HFF-Myc (cell line): ENCODE measurements at regions not wholly inside any gene's neighbourhood (a gene's known extent, or its start where the extent isn't known, plus 50 kb on each side); places are given as distances from the start of the nearest gene placed in this dataset.

ENCODE experiments used
- DNase-seq: peaks from one replicate; pipeline ENCODE4 v3.0.0-alpha.2; 2011; ENCODE audit warnings: low read depth; ENCODE audit errors: extremely low read depth
- H3K4me3 ChIP-seq: replicated peaks from 2 replicates; pipeline ENCODE4 v1.5.1; 2011; ENCODE audit warnings: low read depth, mild to moderate bottlenecking, control low read depth, low read length
- TF ChIP-seq, protein P1 (sequence below): IDR thresholded peaks from 2 replicates; pipeline ENCODE4 v1.5.1; 2012; ENCODE audit warnings: mild to moderate bottlenecking, low read depth, low read length, control low read depth; ENCODE audit errors: missing control alignments

DNA sequence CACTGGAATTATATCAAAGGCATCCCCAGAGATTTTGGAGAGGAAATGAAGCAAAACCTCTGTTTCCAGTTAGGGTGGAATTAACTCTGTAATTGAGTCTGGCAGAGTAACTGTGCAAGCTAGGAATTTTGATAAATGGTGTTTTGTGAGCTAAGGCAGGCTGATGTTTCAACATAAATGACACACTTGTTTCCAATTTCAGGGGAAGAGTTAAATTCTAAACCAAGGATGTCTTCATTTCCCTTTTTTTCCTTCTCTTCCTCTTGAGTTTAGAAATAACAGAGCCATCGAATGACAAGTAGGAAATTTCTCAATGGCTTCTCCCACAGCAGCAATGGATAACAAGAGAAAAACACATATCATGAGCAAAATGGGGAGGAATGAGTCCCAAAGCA lies 131.2 kb downstream of the IRS2 start:
- no peak for DNase-seq
- H3K4me3 ChIP-seq: no peak overlapping the region
- TF ChIP-seq, protein P1, sequence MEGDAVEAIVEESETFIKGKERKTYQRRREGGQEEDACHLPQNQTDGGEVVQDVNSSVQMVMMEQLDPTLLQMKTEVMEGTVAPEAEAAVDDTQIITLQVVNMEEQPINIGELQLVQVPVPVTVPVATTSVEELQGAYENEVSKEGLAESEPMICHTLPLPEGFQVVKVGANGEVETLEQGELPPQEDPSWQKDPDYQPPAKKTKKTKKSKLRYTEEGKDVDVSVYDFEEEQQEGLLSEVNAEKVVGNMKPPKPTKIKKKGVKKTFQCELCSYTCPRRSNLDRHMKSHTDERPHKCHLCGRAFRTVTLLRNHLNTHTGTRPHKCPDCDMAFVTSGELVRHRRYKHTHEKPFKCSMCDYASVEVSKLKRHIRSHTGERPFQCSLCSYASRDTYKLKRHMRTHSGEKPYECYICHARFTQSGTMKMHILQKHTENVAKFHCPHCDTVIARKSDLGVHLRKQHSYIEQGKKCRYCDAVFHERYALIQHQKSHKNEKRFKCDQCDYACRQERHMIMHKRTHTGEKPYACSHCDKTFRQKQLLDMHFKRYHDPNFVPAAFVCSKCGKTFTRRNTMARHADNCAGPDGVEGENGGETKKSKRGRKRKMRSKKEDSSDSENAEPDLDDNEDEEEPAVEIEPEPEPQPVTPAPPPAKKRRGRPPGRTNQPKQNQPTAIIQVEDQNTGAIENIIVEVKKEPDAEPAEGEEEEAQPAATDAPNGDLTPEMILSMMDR: no peak

DNA sequence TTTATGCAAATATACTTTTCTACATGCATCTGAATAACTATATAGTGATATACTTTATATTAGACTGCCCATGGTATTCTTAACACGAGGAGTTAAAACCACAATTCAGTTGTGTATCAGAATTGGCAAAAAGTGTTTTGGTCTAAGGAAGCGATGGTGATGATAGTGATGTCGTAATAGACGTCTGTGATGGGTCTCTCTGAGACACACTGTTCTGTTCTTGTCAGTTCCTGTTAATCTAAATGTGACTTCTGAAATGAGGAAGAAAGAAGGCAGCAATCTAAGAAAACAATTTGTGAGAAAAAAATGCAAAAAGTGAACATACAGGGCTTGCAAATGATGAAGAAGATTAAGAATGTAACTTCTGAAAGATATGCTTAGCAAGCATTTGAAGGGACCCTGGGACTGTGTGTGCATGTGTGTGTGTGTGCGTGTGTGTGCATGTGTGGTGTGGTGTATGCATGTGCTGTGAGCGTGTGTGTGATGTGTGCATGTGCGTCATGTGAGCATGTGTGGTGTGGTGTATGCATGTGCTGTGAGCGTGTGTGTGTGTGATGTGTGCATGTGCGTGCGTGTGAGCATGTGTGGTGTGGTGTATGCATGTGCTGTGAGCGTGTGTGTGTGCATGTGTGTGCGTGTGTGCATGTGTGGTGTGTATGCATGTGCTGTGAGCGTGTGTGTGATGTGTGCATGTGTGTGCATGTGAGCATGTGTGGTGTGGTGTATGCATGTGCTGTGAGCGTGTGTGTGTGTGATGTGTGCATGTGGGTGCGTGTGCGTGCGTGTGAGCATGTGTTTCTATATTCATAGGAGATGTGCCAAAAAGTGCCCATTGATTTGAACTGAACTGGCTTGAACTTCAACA lies 131.8 kb downstream of the IRS2 start:
- no peak for DNase-seq
- H3K4me3 ChIP-seq: no peak overlapping the region
- TF ChIP-seq, protein P1: no peak

DNA sequence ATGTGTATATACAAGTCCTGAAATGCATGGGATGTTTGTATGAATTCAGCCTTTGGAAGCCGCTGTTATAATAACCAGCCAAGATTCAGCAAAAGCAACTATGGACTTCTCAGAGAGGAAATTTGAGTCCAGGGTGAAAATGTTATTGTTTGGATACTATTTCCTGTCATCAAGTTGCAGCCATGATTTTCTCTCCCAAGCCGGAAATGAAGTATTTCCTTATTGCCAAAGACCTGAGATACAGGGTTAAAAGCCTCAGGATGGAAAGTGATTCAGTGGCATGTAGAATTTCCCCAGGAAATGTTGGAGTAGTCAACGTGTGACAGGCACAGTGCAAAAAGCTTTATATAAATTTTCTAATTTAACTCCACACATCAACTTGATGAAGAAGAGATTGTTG lies 133.9 kb downstream of the IRS2 start:
- TF ChIP-seq, protein P1: no peak
- no peak for DNase-seq
- no peak overlapping the region for H3K4me3 ChIP-seq

DNA sequence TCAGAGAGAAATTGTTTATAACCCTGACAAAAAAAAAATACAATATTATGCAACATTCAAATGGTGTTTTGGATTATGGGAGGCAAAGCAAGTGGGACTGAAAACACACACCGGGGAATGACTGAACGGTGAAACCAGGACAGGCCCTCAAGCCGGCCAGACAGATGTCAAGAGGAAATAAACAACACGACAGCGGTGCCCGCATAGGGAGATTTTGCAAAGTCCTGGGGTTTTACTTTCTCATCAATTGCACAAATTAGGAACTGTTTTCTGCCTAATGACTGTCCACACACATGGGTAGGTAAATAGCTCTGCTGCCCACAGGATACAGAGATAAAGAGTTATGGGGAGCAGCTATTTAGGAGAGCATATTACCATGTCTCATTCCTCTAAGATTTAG lies 134.5 kb downstream of the IRS2 start:
- no peak for DNase-seq
- no peak overlapping the region for H3K4me3 ChIP-seq
- TF ChIP-seq, protein P1: no peak

DNA sequence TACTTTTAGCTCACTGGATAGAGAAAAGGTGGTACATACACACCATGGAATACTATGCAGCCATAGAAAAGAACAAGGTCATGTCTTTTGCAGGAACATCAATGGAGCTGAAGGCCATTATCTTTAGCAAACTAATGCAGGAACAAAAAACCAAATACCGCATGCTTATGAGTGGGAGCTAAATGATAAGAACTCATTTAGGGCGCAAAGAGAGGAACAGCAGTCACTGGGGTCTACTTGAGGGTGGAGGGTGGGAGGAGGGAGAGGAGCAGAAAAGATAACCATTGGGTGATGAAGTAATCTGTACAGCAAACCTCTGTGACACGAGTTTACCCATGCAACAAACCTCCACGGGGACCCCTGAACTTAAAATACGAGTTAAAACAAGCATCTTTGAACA lies 135.1 kb downstream of the IRS2 start:
- no peak for DNase-seq
- TF ChIP-seq, protein P1: no peak
- H3K4me3 ChIP-seq: no peak overlapping the region

DNA sequence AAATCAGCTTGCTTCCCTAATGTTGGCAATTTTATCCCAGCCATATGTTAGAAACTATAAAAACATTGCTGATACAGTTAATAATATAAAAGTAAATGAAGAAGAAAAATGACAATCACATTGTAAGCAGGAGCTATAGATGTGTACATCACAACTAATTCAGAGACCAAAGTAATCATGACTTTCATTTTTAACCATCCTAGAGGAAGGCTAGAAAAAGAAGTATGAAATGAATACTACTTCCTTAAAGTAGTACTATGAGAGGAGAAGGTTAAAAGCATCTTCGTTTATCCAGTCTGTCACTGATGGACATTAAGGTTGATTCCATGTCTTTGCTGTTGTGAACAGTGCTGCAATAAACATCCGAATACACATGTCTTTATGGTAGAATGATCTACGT lies 135.5 kb downstream of the IRS2 start:
- TF ChIP-seq, protein P1: no peak
- DNase-seq: no peak

More for the DNA sequence above, 135.5 kb downstream of the IRS2 start:
- no peak overlapping the region for H3K4me3 ChIP-seq
